C4-2B (cell line): ENCODE measurements at regions not wholly inside any gene's neighbourhood (a gene's known extent, or its start where the extent isn't known, plus 50 kb on each side); places are given as distances from the start of the nearest gene placed in this dataset.
"Not testable (repeated sequence)": the region's sequence is repeated elsewhere in the genome, so short reads cannot be mapped to it uniquely, and the experiment has no call there.

Experiments
- H3K27ac ChIP-seq: fragments of 450-650 bp; 2 replicates; pipeline ENCODE4 v1.5.1; 2017
- ZFX ChIP-seq: fragments of 450-650 bp; IDR thresholded peaks from 2 replicates; pipeline ENCODE4 v1.6.1; 2017
- TF ChIP-seq, protein P1 (sequence below): fragments of 450-650 bp; conservative IDR thresholded peaks from 2 replicates; pipeline ENCODE4 v1.5.1; 2017; ENCODE audit warnings: mild to moderate bottlenecking

DNA sequence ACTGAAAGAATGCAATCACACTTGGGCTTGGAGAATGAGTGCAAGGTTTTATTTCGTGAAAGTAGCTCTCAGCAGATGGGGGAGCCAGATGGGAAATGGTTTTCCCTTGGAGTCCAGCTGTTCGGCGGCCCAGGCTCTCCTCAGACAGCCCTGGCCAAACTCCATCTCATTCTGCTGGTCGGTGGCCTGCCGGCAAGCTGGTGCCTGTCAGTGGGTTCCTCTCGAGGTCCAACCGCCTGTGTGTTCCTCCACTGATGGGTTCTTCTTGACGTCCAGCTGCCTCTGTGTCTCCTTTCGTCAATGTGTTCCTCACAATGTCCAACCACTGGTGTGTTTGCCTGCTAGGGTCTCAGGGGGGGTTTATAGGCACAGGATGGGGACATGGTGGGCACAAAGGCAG is 80.3 kb downstream of the POU3F4 start:
- no peak for TF ChIP-seq ZFX
- TF ChIP-seq, protein P1, sequence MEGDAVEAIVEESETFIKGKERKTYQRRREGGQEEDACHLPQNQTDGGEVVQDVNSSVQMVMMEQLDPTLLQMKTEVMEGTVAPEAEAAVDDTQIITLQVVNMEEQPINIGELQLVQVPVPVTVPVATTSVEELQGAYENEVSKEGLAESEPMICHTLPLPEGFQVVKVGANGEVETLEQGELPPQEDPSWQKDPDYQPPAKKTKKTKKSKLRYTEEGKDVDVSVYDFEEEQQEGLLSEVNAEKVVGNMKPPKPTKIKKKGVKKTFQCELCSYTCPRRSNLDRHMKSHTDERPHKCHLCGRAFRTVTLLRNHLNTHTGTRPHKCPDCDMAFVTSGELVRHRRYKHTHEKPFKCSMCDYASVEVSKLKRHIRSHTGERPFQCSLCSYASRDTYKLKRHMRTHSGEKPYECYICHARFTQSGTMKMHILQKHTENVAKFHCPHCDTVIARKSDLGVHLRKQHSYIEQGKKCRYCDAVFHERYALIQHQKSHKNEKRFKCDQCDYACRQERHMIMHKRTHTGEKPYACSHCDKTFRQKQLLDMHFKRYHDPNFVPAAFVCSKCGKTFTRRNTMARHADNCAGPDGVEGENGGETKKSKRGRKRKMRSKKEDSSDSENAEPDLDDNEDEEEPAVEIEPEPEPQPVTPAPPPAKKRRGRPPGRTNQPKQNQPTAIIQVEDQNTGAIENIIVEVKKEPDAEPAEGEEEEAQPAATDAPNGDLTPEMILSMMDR, result no peak
- no peak overlapping the region for H3K27ac ChIP-seq

DNA sequence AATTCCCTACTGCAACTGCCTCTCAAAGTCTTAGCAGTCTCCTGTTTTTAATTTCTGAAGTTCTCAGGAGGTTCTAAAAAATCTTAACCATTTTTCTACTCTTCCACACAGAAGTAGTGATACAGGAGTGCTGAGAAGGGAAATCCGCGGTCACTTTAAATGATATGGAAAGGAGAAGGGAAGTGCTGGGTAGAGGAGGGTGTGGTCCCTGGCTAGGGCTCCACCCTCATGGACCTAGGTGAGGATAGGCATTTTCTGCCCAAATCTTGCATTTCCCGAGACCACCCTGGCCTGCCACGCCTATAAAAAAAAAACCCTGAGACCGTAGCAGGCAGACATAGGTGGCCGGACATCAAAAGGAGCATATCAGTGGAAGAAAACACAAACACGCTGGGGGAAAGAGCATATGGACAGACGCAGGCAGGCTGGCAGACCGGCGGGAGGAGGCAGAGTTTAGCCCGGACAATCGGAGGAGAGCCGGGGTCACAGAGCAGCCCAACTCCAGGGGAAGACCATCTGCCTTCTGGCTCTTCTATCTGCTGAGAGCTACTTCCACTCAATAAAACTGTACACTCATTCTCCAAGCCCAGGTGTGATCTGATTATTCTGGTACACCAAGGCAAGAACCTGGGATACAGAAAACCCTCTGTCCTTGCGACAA is 85.7 kb downstream of the POU3F4 start:
- H3K27ac ChIP-seq, result no peak overlapping the region
- no peak for TF ChIP-seq ZFX
- TF ChIP-seq, protein P1, result no peak

DNA sequence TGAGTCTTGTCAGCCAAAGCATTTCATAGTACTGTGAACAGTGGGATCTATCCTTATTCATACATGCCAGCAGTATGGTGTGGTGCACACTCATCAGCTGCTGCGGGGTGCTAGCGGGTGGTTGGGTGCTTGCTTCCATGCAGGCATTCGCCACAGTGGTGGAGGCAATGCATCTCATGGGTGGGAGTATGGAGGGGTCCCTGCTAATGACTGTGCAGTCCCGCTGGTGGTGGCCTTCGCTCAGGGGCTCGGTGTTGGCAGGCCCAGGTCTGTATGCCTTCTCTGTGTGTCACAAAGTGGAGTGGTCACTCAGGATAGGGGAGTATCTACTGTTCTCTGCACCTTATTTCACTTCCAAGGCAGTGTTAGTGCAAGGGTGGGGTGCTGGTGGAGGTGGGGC is 122.6 kb downstream of the POU3F4 start:
- TF ChIP-seq ZFX, result no peak
- TF ChIP-seq, protein P1, result no peak
- no peak overlapping the region for H3K27ac ChIP-seq

DNA sequence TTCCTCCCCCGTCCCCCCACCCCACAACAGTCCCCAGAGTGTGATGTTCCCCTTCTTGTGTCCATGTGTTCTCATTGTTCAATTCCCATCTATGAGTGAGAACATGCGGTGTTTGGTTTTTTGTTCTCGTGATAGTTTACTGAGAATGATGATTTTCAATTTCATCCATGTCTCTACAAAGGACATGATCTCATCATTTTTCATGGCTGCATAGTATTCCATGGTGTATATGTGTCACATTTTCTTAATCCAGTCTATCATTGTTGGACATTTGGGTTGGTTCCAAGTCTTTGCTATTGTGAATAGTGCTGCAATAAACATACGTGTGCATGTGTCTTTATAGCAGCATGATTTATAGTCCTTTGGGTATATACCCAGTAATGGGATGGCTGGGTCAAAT is 141.6 kb downstream of the POU3F4 start:
- H3K27ac ChIP-seq, result not testable (repeated sequence)

DNA sequence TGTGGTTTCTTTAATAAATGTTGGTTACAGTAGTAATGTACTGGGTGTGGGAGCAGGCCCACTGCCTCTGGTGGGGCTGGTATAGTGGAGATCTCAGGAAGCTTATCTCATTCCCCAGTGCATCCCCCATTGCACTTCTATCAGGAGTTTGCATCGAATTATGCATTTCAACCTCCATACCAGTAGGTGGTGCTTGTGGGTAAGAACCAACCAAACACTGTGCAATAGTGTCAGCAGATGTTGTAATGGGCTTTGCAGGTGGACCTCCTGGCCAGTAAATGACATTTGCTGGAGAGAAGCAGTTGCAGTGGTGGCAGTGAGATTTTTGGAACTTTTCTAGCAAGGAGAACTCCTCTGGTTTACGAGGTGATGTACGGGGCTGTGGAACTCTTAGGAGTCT is 150.6 kb downstream of the POU3F4 start:
- no peak for TF ChIP-seq ZFX
- TF ChIP-seq, protein P1, result peak; percentile 49
- H3K27ac ChIP-seq, result no peak overlapping the region
